ENCODE measurements at regions not wholly inside any gene's neighbourhood (a gene's known extent, or its start where the extent isn't known, plus 50 kb on each side); places are given as distances from the start of the nearest gene placed in this dataset.

GRCh38 chr3:18483226-18483625 lies 58.1 kb upstream of the SATB1 start:
- DNase-seq (ENCODE audit: low read depth in 2 of 2): no peak
- no peak overlapping the region for H3K4me3 ChIP-seq (replicated peaks in 1 of 2; ENCODE audit: low read depth in 2 of 2, low read length in 2 of 2)
- TF ChIP-seq CTCF (IDR thresholded peaks at IDR 0.05; ENCODE audit: low read depth, low read length): no peak

GRCh38 chr3:18481946-18482548 lies 56.9 kb upstream of the SATB1 start:
- no peak for TF ChIP-seq CTCF (IDR thresholded peaks at IDR 0.05; ENCODE audit: low read depth, low read length)
- H3K4me3 ChIP-seq (replicated peaks in 1 of 2; ENCODE audit: low read depth in 2 of 2, low read length in 2 of 2): no peak overlapping the region
- no peak for DNase-seq (ENCODE audit: low read depth in 2 of 2)

GRCh38 chr3:18477620-18478019 lies 52.5 kb upstream of the SATB1 start:
- no peak overlapping the region for H3K4me3 ChIP-seq (replicated peaks in 1 of 2; ENCODE audit: low read depth in 2 of 2, low read length in 2 of 2)
- no peak for DNase-seq (ENCODE audit: low read depth in 2 of 2)
- no peak for TF ChIP-seq CTCF (IDR thresholded peaks at IDR 0.05; ENCODE audit: low read depth, low read length)
